ENCODE measurements at regions not wholly inside any gene's neighbourhood (a gene's known extent, or its start where the extent isn't known, plus 50 kb on each side); places are given as distances from the start of the nearest gene placed in this dataset.

DNA sequence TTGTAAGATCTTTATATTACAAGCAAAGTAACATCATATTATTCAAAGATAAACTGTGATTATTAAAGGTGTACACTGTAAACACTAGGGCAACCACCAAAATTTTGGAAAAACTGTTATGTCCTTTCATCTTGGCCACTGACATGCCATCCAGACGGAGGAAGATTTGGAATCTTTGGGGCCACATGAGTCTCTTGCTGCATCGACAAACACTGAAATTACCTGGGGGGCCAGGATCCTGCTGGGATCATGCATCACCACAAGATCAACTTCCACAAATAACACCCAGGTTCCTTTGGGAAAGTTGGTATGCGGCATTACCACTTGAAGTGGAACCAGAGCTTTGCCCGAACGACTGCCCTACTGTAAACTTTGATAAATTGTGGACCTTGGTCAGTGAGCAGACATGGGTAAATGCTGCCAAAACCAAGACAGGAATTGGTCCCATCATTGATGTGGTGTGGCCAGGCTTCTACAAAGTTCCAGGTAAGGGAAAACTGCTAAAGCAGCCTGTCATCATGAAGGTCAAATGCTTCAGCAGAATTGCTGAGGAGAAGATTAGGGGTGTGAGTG, 110.6 kb upstream of the UXS1 start:
- Histone ChIP-seq H3F3A (ENCODE audit: low read depth) (no peaks in the 10 kb centered on the region), H3K9me3 (ENCODE audit: insufficient read depth, low read depth, low read length) (no peaks in the 10 kb centered on the region), H3K36me3 (ENCODE audit: insufficient read depth, low read length) (no peaks in the 10 kb centered on the region), H2AFZ (ENCODE audit: low read length) (no peak overlapping the region), H3K79me2 (ENCODE audit: insufficient read depth, low read length) (no peaks in the 10 kb centered on the region), H3K4me1 (ENCODE audit: insufficient read depth, low read length, poor library complexity, severe bottlenecking) (no peaks in the 10 kb centered on the region), H3K4me2 (ENCODE audit: low read depth, low read length, poor library complexity, severe bottlenecking) (no peak overlapping the region), H4K20me1 (ENCODE audit: insufficient read depth, low read length, poor library complexity, severe bottlenecking) (no peaks in the 10 kb centered on the region), H3K9me2 (replicated peaks; ENCODE audit: low read depth, low read length) (no peaks in the 10 kb centered on the region), H3K9ac (ENCODE audit: low read depth, low read length, poor library complexity, severe bottlenecking) (no peak overlapping the region), H3K4me3 (ENCODE audit: low read length, poor library complexity, severe bottlenecking) (no peak overlapping the region), H3K27me3 (ENCODE audit: insufficient read depth, low read length, poor library complexity, severe bottlenecking) (no peaks in the 10 kb centered on the region)
- no peak for TF ChIP-seq EZH2phosphoT487 (IDR thresholded peaks at IDR 0.05; ENCODE audit: borderline replicate concordance)
- TF ChIP-seq, protein P1, sequence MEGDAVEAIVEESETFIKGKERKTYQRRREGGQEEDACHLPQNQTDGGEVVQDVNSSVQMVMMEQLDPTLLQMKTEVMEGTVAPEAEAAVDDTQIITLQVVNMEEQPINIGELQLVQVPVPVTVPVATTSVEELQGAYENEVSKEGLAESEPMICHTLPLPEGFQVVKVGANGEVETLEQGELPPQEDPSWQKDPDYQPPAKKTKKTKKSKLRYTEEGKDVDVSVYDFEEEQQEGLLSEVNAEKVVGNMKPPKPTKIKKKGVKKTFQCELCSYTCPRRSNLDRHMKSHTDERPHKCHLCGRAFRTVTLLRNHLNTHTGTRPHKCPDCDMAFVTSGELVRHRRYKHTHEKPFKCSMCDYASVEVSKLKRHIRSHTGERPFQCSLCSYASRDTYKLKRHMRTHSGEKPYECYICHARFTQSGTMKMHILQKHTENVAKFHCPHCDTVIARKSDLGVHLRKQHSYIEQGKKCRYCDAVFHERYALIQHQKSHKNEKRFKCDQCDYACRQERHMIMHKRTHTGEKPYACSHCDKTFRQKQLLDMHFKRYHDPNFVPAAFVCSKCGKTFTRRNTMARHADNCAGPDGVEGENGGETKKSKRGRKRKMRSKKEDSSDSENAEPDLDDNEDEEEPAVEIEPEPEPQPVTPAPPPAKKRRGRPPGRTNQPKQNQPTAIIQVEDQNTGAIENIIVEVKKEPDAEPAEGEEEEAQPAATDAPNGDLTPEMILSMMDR (conservative IDR thresholded peaks at IDR 0.05; ENCODE audit: low read length): no peak

DNA sequence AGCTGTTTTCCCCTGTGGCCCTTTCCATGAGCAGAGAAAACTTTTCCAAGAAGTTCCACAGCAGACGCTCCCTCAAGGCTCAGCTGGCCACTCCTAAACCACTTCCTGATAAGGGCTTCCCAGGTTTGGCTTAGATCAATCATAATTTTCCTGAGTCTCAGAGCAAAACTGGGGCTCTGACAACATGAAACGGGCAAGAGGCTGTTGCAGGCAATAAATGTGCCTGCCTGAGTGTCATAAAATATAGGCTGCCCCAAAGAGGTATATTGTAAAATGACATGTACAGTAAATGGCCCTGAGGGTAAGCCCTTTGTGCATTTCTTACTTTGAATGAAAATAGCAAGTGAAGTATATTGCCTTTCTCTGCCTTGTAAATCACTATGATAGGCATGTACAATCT, 105.6 kb upstream of the UXS1 start:
- no peaks in the 10 kb centered on the region for H3K36me3 ChIP-seq (ENCODE audit: insufficient read depth, low read length)

DNA sequence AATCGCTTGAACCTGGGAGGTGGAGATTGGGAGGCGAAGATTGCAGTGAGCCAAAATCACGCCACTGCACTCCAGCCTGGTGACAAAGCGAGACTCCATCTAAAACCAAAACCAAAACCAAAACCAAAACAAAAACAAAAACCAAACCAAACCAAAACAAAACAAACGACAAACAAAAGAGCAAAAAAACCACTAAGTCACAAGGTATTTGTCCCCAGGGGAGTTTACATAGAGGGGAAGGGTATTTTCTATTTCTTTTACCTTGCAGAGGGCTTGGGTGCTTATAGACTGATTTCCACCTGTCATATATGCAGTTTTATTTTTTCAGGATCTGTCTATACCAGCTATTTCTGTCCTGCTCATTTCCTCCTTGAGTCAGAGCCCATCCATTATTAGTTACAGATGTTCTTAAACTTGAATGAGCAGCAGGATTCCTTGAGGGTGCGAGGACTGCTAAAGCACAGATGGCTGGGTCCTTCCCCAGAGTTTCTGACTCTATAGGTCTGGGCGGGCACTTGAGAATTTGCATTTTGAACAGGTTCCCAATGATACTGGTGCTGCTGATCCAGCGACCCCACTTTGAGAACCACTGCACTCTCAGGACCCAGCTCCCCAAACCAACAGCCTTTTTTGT, 102.2 kb upstream of the UXS1 start:
- H3K4me3 ChIP-seq (ENCODE audit: low read length, poor library complexity, severe bottlenecking): no peak overlapping the region
- H3K36me3 ChIP-seq (ENCODE audit: insufficient read depth, low read length): no peaks in the 10 kb centered on the region
- no peaks in the 10 kb centered on the region for H4K20me1 ChIP-seq (ENCODE audit: insufficient read depth, low read length, poor library complexity, severe bottlenecking)
- no peak for TF ChIP-seq EZH2phosphoT487 (IDR thresholded peaks at IDR 0.05; ENCODE audit: borderline replicate concordance)
- TF ChIP-seq, protein P1 (conservative IDR thresholded peaks at IDR 0.05; ENCODE audit: low read length): no peak
- no peaks in the 10 kb centered on the region for H3K27me3 ChIP-seq (ENCODE audit: insufficient read depth, low read length, poor library complexity, severe bottlenecking)
- H2AFZ ChIP-seq (ENCODE audit: low read length): no peak overlapping the region
- peaks cover 2% of the 10 kb centered on the region for H3K4me1 ChIP-seq (ENCODE audit: insufficient read depth, low read length, poor library complexity, severe bottlenecking)
- H3K9me3 ChIP-seq (ENCODE audit: insufficient read depth, low read depth, low read length): no peaks in the 10 kb centered on the region
- H3K4me2 ChIP-seq (ENCODE audit: low read depth, low read length, poor library complexity, severe bottlenecking): no peak overlapping the region
- no peaks in the 10 kb centered on the region for H3F3A ChIP-seq (ENCODE audit: low read depth)
- no peaks in the 10 kb centered on the region for H3K79me2 ChIP-seq (ENCODE audit: insufficient read depth, low read length)
- H3K9ac ChIP-seq (ENCODE audit: low read depth, low read length, poor library complexity, severe bottlenecking): no peak overlapping the region
- no peaks in the 10 kb centered on the region for H3K9me2 ChIP-seq (replicated peaks; ENCODE audit: low read depth, low read length)

More for the DNA sequence above, 105.6 kb upstream of the UXS1 start:
- Histone ChIP-seq H3K79me2 (ENCODE audit: insufficient read depth, low read length) (no peaks in the 10 kb centered on the region), H3K9ac (ENCODE audit: low read depth, low read length, poor library complexity, severe bottlenecking) (no peak overlapping the region), H3K9me3 (ENCODE audit: insufficient read depth, low read depth, low read length) (no peaks in the 10 kb centered on the region), H3K27me3 (ENCODE audit: insufficient read depth, low read length, poor library complexity, severe bottlenecking) (no peaks in the 10 kb centered on the region), H2AFZ (ENCODE audit: low read length) (no peak overlapping the region), H3K4me3 (ENCODE audit: low read length, poor library complexity, severe bottlenecking) (no peak overlapping the region), H4K20me1 (ENCODE audit: insufficient read depth, low read length, poor library complexity, severe bottlenecking) (no peaks in the 10 kb centered on the region), H3F3A (ENCODE audit: low read depth) (no peaks in the 10 kb centered on the region), H3K9me2 (replicated peaks; ENCODE audit: low read depth, low read length) (no peaks in the 10 kb centered on the region), H3K4me1 (ENCODE audit: insufficient read depth, low read length, poor library complexity, severe bottlenecking) (no peaks in the 10 kb centered on the region), H3K4me2 (ENCODE audit: low read depth, low read length, poor library complexity, severe bottlenecking) (no peak overlapping the region)
- TF ChIP-seq, protein P1 (conservative IDR thresholded peaks at IDR 0.05; ENCODE audit: low read length): no peak
- no peak for TF ChIP-seq EZH2phosphoT487 (IDR thresholded peaks at IDR 0.05; ENCODE audit: borderline replicate concordance)
